ENCODE measurements at regions not wholly inside any gene's neighbourhood (a gene's known extent, or its start where the extent isn't known, plus 50 kb on each side); places are given as distances from the start of the nearest gene placed in this dataset.

DNA sequence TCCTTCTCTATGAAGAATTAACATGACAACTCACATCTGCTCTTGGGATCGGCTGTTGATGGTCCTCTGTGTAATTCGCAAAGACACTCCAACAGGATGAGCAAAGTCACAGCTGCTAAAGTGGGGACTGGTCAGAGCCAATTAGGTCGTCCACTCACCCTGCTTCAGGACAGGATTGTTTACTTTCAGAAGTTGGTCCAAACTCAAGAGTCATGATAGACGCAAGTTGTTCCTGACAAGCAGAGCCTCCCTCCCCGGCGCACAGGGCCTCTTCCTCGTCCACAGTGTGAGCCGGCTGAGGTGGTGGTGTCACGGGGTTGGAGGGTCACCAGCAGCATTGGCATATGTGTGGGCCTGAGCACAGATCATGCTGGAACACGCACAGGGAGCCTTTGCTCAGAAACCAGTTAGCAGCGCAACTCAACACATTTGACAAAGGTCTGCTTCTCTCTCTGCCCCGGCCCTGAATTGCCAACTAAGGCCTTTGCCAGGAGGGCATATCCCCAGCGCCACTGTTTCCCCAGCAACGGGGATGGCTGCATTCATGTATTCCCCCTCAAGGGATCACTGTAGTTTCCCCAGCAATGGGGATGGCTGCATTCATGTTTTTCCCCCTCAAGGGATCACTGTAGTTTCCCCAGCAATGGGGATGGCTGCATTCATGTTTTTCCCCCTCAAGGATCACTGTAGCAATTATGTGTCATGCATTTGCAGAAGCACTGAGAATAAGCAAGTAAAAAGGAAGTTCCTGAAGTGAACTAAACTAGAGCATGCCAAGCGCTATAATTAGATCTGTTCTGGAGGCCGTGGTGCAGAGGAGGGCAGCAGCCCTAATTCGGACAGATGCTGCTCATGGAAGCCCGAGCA, 111.7 kb downstream of the THBS2 start:
- Histone ChIP-seq H3K9me3 (no peaks in the 10 kb centered on the region), H3K4me2 (no peak overlapping the region), H3K9ac (no peak overlapping the region), H3K27me3 (ENCODE audit: insufficient read depth) (no peaks in the 10 kb centered on the region), H3F3A (replicated peaks; ENCODE audit: insufficient read depth) (no peaks in the 10 kb centered on the region), H3K79me2 (ENCODE audit: insufficient read depth) (no peaks in the 10 kb centered on the region), H3K36me3 (replicated peaks in 1 of 2; ENCODE audit: control insufficient read depth in 1 of 2, insufficient read depth in 2 of 2, low read length in 1 of 2) (no peaks in the 10 kb centered on the region), H3K9me2 (no peaks in the 10 kb centered on the region), H3K4me1 (ENCODE audit: control insufficient read depth in 1 of 2, insufficient read depth in 2 of 2, low read depth in 1 of 2, low read length in 1 of 2) (no peaks in the 10 kb centered on the region), H3K4me3 (ENCODE audit: low read depth in 2 of 2, low read length in 1 of 2) (no peak overlapping the region), H4K20me1 (ENCODE audit: insufficient read depth) (no peaks in the 10 kb centered on the region), H3K27ac (ENCODE audit: low read depth in 2 of 2, low read length in 1 of 2) (no peak overlapping the region), H2AFZ (ENCODE audit: low read depth) (no peak overlapping the region)
- DNase-seq: no peak
- CTCF ChIA-PET: no interaction called here
- POLR2A ChIA-PET: no interaction called here
- no peak for TF ChIP-seq MXI1 (IDR thresholded peaks at IDR 0.05; ENCODE audit: low read depth, low read length)
- no peak for TF ChIP-seq TEAD4 (IDR thresholded peaks at IDR 0.05; ENCODE audit: borderline replicate concordance, insufficient read depth)
- no peak for TF ChIP-seq YY1 (IDR thresholded peaks at IDR 0.05; ENCODE audit: low read depth)
- TF ChIP-seq RAD21 (IDR thresholded peaks at IDR 0.05; ENCODE audit: low read length): no peak
- no peak for TF ChIP-seq TAF1 (IDR thresholded peaks at IDR 0.05; ENCODE audit: borderline replicate concordance, low read depth, low read length)
- TF ChIP-seq SIN3A (IDR thresholded peaks at IDR 0.05; ENCODE audit: borderline replicate concordance, low read depth, low read length): no peak
- no peak for TF ChIP-seq MEF2A (IDR thresholded peaks at IDR 0.05; ENCODE audit: borderline replicate concordance, low read depth)
- no peak for TF ChIP-seq GABPA (IDR thresholded peaks at IDR 0.05; ENCODE audit: low read depth)
- TF ChIP-seq SMC3 (IDR thresholded peaks at IDR 0.05; ENCODE audit: low read depth, low read length): no peak
- 57% methylated on average over 16 of the region's 18 CpGs for WGBS (ENCODE audit: low lambda C conversion rate)

DNA sequence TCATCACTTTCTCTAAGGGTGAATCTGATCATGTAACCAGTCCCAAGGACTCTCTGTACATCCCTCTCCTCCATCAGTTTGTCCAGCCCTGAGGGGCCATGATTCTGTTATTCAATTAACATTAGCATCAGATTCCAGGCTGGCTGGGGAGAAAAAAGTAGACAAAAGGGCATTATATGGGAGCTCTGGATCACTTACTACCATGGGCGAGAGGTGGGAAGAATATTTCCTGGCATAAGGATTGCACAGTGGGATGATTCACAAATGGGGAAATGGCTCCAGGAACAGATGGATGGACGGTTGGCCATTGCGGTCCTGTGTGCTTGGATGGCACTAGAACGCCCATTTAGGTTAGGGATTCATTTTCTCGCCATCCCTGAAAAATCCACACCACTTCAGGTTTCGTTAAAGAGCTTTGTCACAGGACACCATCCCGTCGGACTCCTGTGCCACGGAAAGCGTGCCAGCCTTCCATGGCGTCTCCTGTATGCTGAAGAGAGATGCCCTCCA, 112.6 kb downstream of the THBS2 start:
- CTCF ChIA-PET: no interaction called here
- no peak overlapping the region for H3K27ac ChIP-seq (ENCODE audit: low read depth in 2 of 2, low read length in 1 of 2)
- no peaks in the 10 kb centered on the region for H3K79me2 ChIP-seq (ENCODE audit: insufficient read depth)

More for the DNA sequence above, 112.6 kb downstream of the THBS2 start:
- 84% methylated on average over 10 of the region's 11 CpGs for WGBS (ENCODE audit: low lambda C conversion rate)
- TF ChIP-seq RAD21 (IDR thresholded peaks at IDR 0.05; ENCODE audit: low read length) (no peak), GATA2 (CRISPR knock-in tag; IDR thresholded peaks at IDR 0.05) (no peak), RCOR1 (IDR thresholded peaks at IDR 0.05; ENCODE audit: low read length) (no peak), FOXJ3 (CRISPR knock-in tag; IDR thresholded peaks at IDR 0.05) (no peak), MXI1 (IDR thresholded peaks at IDR 0.05; ENCODE audit: low read depth, low read length) (no peak), GABPA (IDR thresholded peaks at IDR 0.05; ENCODE audit: low read depth) (no peak), RXRA (IDR thresholded peaks at IDR 0.05; ENCODE audit: borderline replicate concordance, low read depth) (no peak), TCF12 (IDR thresholded peaks at IDR 0.05) (no peak), NFIC (IDR thresholded peaks at IDR 0.05; ENCODE audit: borderline replicate concordance) (no peak), NRF1 (IDR thresholded peaks at IDR 0.05; ENCODE audit: low read depth, low read length) (no peak), SIN3A (IDR thresholded peaks at IDR 0.05; ENCODE audit: borderline replicate concordance, low read depth, low read length) (no peak)
- TF ChIP-seq, protein P1, sequence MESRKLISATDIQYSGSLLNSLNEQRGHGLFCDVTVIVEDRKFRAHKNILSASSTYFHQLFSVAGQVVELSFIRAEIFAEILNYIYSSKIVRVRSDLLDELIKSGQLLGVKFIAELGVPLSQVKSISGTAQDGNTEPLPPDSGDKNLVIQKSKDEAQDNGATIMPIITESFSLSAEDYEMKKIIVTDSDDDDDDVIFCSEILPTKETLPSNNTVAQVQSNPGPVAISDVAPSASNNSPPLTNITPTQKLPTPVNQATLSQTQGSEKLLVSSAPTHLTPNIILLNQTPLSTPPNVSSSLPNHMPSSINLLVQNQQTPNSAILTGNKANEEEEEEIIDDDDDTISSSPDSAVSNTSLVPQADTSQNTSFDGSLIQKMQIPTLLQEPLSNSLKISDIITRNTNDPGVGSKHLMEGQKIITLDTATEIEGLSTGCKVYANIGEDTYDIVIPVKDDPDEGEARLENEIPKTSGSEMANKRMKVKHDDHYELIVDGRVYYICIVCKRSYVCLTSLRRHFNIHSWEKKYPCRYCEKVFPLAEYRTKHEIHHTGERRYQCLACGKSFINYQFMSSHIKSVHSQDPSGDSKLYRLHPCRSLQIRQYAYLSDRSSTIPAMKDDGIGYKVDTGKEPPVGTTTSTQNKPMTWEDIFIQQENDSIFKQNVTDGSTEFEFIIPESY (IDR thresholded peaks at IDR 0.05; ENCODE audit: borderline replicate concordance, low read depth): no peak
- TF ChIP-seq, protein P2, sequence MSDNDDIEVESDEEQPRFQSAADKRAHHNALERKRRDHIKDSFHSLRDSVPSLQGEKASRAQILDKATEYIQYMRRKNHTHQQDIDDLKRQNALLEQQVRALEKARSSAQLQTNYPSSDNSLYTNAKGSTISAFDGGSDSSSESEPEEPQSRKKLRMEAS (IDR thresholded peaks at IDR 0.05; ENCODE audit: low read depth): no peak
- H3F3A ChIP-seq (replicated peaks; ENCODE audit: insufficient read depth): no peaks in the 10 kb centered on the region
- H4K20me1 ChIP-seq (ENCODE audit: insufficient read depth): no peaks in the 10 kb centered on the region
- H3K9me3 ChIP-seq: no peaks in the 10 kb centered on the region
- H3K4me3 ChIP-seq (ENCODE audit: low read depth in 2 of 2, low read length in 1 of 2): no peak overlapping the region
- H3K9ac ChIP-seq: no peak overlapping the region
- POLR2A ChIA-PET: no interaction called here
- H2AFZ ChIP-seq (ENCODE audit: low read depth): no peak overlapping the region
- no peaks in the 10 kb centered on the region for H3K9me2 ChIP-seq
- no peaks in the 10 kb centered on the region for H3K27me3 ChIP-seq (ENCODE audit: insufficient read depth)
- no peak overlapping the region for H3K4me2 ChIP-seq
- no peaks in the 10 kb centered on the region for H3K36me3 ChIP-seq (replicated peaks in 1 of 2; ENCODE audit: control insufficient read depth in 1 of 2, insufficient read depth in 2 of 2, low read length in 1 of 2)
- DNase-seq: no peak
- H3K4me1 ChIP-seq (ENCODE audit: control insufficient read depth in 1 of 2, insufficient read depth in 2 of 2, low read depth in 1 of 2, low read length in 1 of 2): no peaks in the 10 kb centered on the region
